Trophoblast cell (in vitro differentiated cells and primary cell): ENCODE measurements at regions not wholly inside any gene's neighbourhood (a gene's known extent, or its start where the extent isn't known, plus 50 kb on each side); places are given as distances from the start of the nearest gene placed in this dataset.

ENCODE experiments used
- DNase-seq, 2 donors: peaks; one replicate each; pipeline ENCODE4 v3.0.0-alpha.2; 2016
- H2AFZ ChIP-seq: 2 replicates; pipeline ENCODE4 v1.6.1; 2013; ENCODE audit warnings: low read length, moderate library complexity, mild to moderate bottlenecking; ENCODE audit not compliant: insufficient read depth, poor library complexity
- H2AK5ac ChIP-seq: 2 replicates; pipeline ENCODE4 v1.6.1; 2013; ENCODE audit warnings: mild to moderate bottlenecking, low read length
- H2BK120ac ChIP-seq: 2 replicates; pipeline ENCODE4 v1.6.1; 2013; ENCODE audit warnings: low read length, mild to moderate bottlenecking, moderate library complexity; ENCODE audit not compliant: insufficient read depth, poor library complexity
- H2BK12ac ChIP-seq: 2 replicates; pipeline ENCODE4 v1.6.1; 2013; ENCODE audit warnings: mild to moderate bottlenecking, low read length, moderate library complexity
- H2BK5ac ChIP-seq: 2 replicates; pipeline ENCODE4 v1.6.1; 2013; ENCODE audit warnings: low read length, low read depth, moderate library complexity, mild to moderate bottlenecking; ENCODE audit not compliant: poor library complexity
- H3K14ac ChIP-seq: 2 replicates; pipeline ENCODE4 v1.6.1; 2013; ENCODE audit warnings: mild to moderate bottlenecking, low read length
- H3K18ac ChIP-seq: 2 replicates; pipeline ENCODE4 v1.6.1; 2013; ENCODE audit warnings: mild to moderate bottlenecking, low read length
- H3K23ac ChIP-seq: 2 replicates; pipeline ENCODE4 v1.6.1; 2013; ENCODE audit warnings: low read length
- H3K27ac ChIP-seq: 2 replicates; pipeline ENCODE4 v1.5.1; 2013; ENCODE audit warnings: low read depth, mild to moderate bottlenecking, inconsistent platforms, low read length, moderate library complexity
- H3K27me3 ChIP-seq: 2 replicates; pipeline ENCODE4 v1.6.1; 2013; ENCODE audit warnings: inconsistent platforms, mild to moderate bottlenecking, low read length, moderate library complexity; ENCODE audit not compliant: insufficient read depth
- H3K36me3 ChIP-seq, 2 experiments: 1 replicate in 1 of 2; 2 replicates in 1 of 2; pipeline ENCODE4 v1.6.1; 2013; ENCODE audit warnings: low read length in 2 of 2, mild to moderate bottlenecking in 2 of 2, moderate library complexity in 1 of 2; ENCODE audit not compliant: insufficient read depth in 2 of 2, control insufficient read depth in 1 of 2
- H3K4ac ChIP-seq: 2 replicates; pipeline ENCODE4 v1.6.1; 2013; ENCODE audit warnings: low read depth, mild to moderate bottlenecking, low read length, moderate library complexity
- H3K4me1 ChIP-seq, 2 experiments: 1 replicate in 1 of 2; 2 replicates in 1 of 2; pipeline ENCODE4 v1.6.1; 2013; ENCODE audit warnings: low read length in 2 of 2, mild to moderate bottlenecking in 2 of 2, moderate library complexity in 1 of 2; ENCODE audit not compliant: insufficient read depth in 2 of 2, control insufficient read depth in 1 of 2
- H3K4me2 ChIP-seq: 2 replicates; pipeline ENCODE4 v1.6.1; 2013; ENCODE audit warnings: inconsistent platforms, mild to moderate bottlenecking, low read length, moderate library complexity
- H3K4me3 ChIP-seq: 2 replicates; pipeline ENCODE4 v1.5.1; 2013; ENCODE audit warnings: mild to moderate bottlenecking, low read depth, low read length, inconsistent platforms
- H3K79me1 ChIP-seq: one replicate; pipeline ENCODE4 v1.6.1; 2013; ENCODE audit warnings: low read length
- H3K79me2 ChIP-seq: 2 replicates; pipeline ENCODE4 v1.6.1; 2013; ENCODE audit warnings: low read length, mild to moderate bottlenecking; ENCODE audit not compliant: control insufficient read depth, insufficient read depth, poor library complexity
- H3K9ac ChIP-seq: 2 replicates; pipeline ENCODE4 v1.6.1; 2013; ENCODE audit warnings: mild to moderate bottlenecking, low read length
- H3K9me3 ChIP-seq: 2 replicates; pipeline ENCODE4 v1.6.1; 2013; ENCODE audit warnings: low read depth, mild to moderate bottlenecking, control low read depth, inconsistent platforms, low read length; ENCODE audit not compliant: insufficient read depth
- H4K12ac ChIP-seq: 2 replicates; pipeline ENCODE4 v1.6.1; 2013; ENCODE audit warnings: low read depth, mild to moderate bottlenecking, low read length, moderate library complexity
- H4K8ac ChIP-seq: 2 replicates; pipeline ENCODE4 v1.6.1; 2013; ENCODE audit warnings: low read depth, mild to moderate bottlenecking, low read length, moderate library complexity
- H4K91ac ChIP-seq: one replicate; pipeline ENCODE4 v1.6.1; 2013; ENCODE audit warnings: low read depth, mild to moderate bottlenecking, low read length, moderate library complexity
- WGBS: extraction: QIAGEN DNeasy Blood & Tissue Kit; methylation state at CpG from one replicate; pipeline ENCODE4 v1.1.7; 2013; ENCODE audit warnings: missing lambda C conversion rate; ENCODE audit not compliant: insufficient read length, insufficient coverage; ENCODE audit errors: extremely low coverage; 5-methylcytosine and 5-hydroxymethylcytosine counted together

DNA sequence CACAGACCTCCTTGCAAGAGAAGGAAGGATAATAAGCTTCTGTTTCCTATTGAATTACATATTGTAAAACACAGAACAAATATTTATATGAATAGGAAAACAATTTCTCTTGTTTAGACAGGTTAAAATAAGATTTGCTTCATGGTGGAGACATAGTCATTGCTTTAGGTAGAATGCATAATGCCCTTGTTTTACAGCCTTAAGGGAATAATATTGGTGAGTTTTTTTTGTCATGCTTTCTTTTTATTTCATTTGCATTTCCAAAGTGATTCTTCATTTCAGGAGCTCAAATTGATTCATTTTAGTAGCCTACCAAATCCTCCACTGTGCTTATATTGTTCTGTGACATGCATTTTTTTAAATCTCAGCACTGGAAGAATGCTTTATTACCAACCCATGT lies 690.7 kb downstream of the OLFM4 start:
- H3K18ac ChIP-seq = no peak overlapping the region
- H3K79me1 ChIP-seq = no peaks in the 10 kb centered on the region
- H2BK5ac ChIP-seq = no peak overlapping the region
- no peak overlapping the region for H3K4me2 ChIP-seq
- no peak for DNase-seq
- H2AFZ ChIP-seq = no peak overlapping the region
- H3K27ac ChIP-seq = no peak overlapping the region
- H3K79me2 ChIP-seq = no peaks in the 10 kb centered on the region
- no peak overlapping the region for H4K91ac ChIP-seq
- H3K4ac ChIP-seq = no peak overlapping the region
- H3K4me3 ChIP-seq = no peak overlapping the region
- H3K4me1 ChIP-seq = no peaks in the 10 kb centered on the region
- H3K9ac ChIP-seq = no peak overlapping the region
- H2BK120ac ChIP-seq = no peak overlapping the region
- no peak overlapping the region for H3K14ac ChIP-seq
- H4K12ac ChIP-seq = no peak overlapping the region
- H3K27me3 ChIP-seq = no peaks in the 10 kb centered on the region
- H3K23ac ChIP-seq = no peak overlapping the region
- H3K36me3 ChIP-seq = no peaks in the 10 kb centered on the region
- no peaks in the 10 kb centered on the region for H3K9me3 ChIP-seq
- no peak overlapping the region for H2BK12ac ChIP-seq
- H2AK5ac ChIP-seq = no peak overlapping the region
- H4K8ac ChIP-seq = no peak overlapping the region

DNA sequence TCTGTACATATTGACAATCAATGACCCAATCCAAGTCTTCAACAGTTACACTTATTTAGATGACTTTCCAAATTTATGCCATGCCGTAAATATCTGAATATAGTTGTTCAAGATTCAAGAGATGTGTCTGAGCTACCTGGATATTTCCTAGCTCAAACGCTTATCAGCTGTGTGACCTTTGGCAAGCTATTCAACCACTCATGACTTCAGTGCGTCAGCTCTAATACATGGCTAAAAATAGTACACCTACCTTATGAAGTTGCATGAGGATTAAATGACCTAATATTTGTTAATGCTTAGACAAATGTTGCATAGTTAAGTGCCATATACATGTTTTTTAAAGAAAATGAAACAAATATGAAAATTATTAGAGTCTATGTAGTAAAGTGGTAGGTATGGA lies 704.1 kb downstream of the OLFM4 start:
- no peak overlapping the region for H2BK120ac ChIP-seq
- H3K23ac ChIP-seq = no peak overlapping the region
- H3K27me3 ChIP-seq = no peaks in the 10 kb centered on the region
- H3K79me2 ChIP-seq = no peaks in the 10 kb centered on the region
- H4K8ac ChIP-seq = no peak overlapping the region
- H3K4ac ChIP-seq = no peak overlapping the region
- no peak overlapping the region for H3K4me3 ChIP-seq
- H3K9me3 ChIP-seq = no peaks in the 10 kb centered on the region
- no peak overlapping the region for H3K27ac ChIP-seq
- no peaks in the 10 kb centered on the region for H3K36me3 ChIP-seq
- H2BK5ac ChIP-seq = no peak overlapping the region
- no peak overlapping the region for H3K18ac ChIP-seq
- H2BK12ac ChIP-seq = no peak overlapping the region
- H3K14ac ChIP-seq = no peak overlapping the region
- no peak overlapping the region for H2AFZ ChIP-seq
- no peak overlapping the region for H2AK5ac ChIP-seq
- no peaks in the 10 kb centered on the region for H3K79me1 ChIP-seq
- no peak overlapping the region for H3K9ac ChIP-seq
- DNase-seq = peak in 1 of 2 donors; percentile 9
- no CpG with 5 or more reads among the region's 3 CpGs for WGBS
- no peak overlapping the region for H4K91ac ChIP-seq
- no peaks in the 10 kb centered on the region for H3K4me1 ChIP-seq
- no peak overlapping the region for H4K12ac ChIP-seq
- no peak overlapping the region for H3K4me2 ChIP-seq

DNA sequence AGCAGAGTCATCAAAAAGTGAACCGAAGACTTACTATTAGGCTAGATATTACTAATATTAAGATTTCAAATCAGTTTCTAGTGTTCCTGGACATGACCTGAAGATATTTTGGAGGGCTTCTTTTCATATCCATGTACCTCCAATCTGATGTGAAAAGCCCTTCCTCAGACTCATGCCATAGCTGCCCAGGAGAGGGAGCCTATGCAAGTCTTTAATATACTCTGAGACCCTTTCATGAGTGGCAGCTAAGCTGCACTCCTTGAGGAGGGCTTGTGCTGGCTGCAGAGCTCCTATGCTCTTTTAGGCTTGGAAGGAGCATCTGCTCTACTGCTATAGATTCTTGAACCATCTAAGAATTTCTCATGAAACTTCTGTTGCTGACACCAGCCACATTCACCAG lies 715.3 kb downstream of the OLFM4 start:
- Histone ChIP-seq H2BK5ac (no peak overlapping the region), H3K27me3 (no peaks in the 10 kb centered on the region), H3K4ac (no peak overlapping the region), H3K4me1 (no peaks in the 10 kb centered on the region), H4K12ac (no peak overlapping the region), H3K14ac (no peak overlapping the region), H3K27ac (no peak overlapping the region), H3K79me2 (no peaks in the 10 kb centered on the region), H3K4me2 (no peak overlapping the region), H4K8ac (no peak overlapping the region), H3K9me3 (no peaks in the 10 kb centered on the region), H2BK120ac (no peak overlapping the region), H2AK5ac (no peak overlapping the region), H3K18ac (no peak overlapping the region), H3K4me3 (no peak overlapping the region), H4K91ac (no peak overlapping the region), H2BK12ac (no peak overlapping the region), H3K36me3 (no peaks in the 10 kb centered on the region), H3K9ac (no peak overlapping the region), H3K23ac (no peak overlapping the region), H3K79me1 (no peaks in the 10 kb centered on the region), H2AFZ (no peak overlapping the region)
- no CpG with 5 or more reads among the region's 1 CpG for WGBS
- DNase-seq = no peak

DNA sequence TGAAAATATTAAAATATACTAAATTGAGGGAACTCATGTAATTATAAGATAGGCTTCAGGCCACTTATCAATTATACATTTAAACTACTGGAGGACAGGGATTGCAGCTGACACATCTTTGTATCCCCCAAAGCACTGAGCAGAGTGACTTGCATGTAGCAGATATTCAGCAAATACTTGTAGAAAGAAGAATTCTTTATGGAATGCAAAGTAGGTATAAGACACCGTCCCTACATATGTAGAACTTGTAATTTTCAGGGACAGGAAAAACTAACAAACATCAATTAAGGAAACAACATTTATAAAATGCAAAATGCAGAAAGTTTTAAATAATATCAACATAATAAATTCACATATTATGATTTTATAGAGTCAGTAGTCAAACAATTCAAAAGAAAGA lies 719.2 kb downstream of the OLFM4 start:
- no peak overlapping the region for H3K9ac ChIP-seq
- no peak overlapping the region for H3K23ac ChIP-seq
- no peak overlapping the region for H3K4ac ChIP-seq
- H3K4me1 ChIP-seq = no peaks in the 10 kb centered on the region
- H4K12ac ChIP-seq = no peak overlapping the region
- H2AK5ac ChIP-seq = no peak overlapping the region
- no CpG with 5 or more reads among the region's 1 CpG for WGBS
- no peaks in the 10 kb centered on the region for H3K36me3 ChIP-seq
- H3K18ac ChIP-seq = no peak overlapping the region
- no peak for DNase-seq
- H3K79me2 ChIP-seq = no peaks in the 10 kb centered on the region
- H4K8ac ChIP-seq = no peak overlapping the region
- no peak overlapping the region for H4K91ac ChIP-seq
- no peak overlapping the region for H2AFZ ChIP-seq
- no peak overlapping the region for H3K27ac ChIP-seq
- H3K79me1 ChIP-seq = no peaks in the 10 kb centered on the region
- H3K27me3 ChIP-seq = no peaks in the 10 kb centered on the region
- H2BK120ac ChIP-seq = no peak overlapping the region
- H3K14ac ChIP-seq = no peak overlapping the region
- H3K9me3 ChIP-seq = no peaks in the 10 kb centered on the region
- no peak overlapping the region for H3K4me3 ChIP-seq
- no peak overlapping the region for H3K4me2 ChIP-seq
- H2BK12ac ChIP-seq = no peak overlapping the region
- no peak overlapping the region for H2BK5ac ChIP-seq

DNA sequence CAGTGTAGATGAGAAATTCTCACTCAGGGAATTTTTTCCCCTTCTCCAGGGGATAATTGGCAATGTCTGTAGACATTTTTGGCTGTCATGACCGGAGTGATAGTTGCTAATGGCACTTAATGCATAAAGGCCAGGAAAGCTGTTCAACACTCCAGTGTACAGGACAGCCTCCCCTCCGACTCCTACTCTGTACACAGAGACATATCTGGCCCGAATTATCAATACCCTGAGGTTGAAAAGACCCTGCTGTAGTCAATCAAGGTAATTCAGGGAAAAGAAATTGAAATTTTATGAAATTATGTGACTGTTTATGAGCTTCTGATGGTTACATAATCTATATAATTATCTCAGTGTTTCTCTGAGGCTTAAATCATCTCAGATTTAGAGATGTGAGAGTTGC lies 720.7 kb downstream of the OLFM4 start:
- Histone ChIP-seq H3K9me3 (no peaks in the 10 kb centered on the region), H3K18ac (no peak overlapping the region), H2BK120ac (no peak overlapping the region), H2BK12ac (no peak overlapping the region), H4K12ac (no peak overlapping the region), H3K4me3 (no peak overlapping the region), H2AK5ac (no peak overlapping the region), H2AFZ (no peak overlapping the region), H3K23ac (no peak overlapping the region), H3K4me2 (no peak overlapping the region), H3K27me3 (no peaks in the 10 kb centered on the region), H3K14ac (no peak overlapping the region), H3K79me2 (no peaks in the 10 kb centered on the region), H2BK5ac (no peak overlapping the region), H3K27ac (no peak overlapping the region), H3K9ac (no peak overlapping the region), H4K91ac (no peak overlapping the region), H3K4me1 (no peaks in the 10 kb centered on the region), H4K8ac (no peak overlapping the region), H3K36me3 (no peaks in the 10 kb centered on the region), H3K79me1 (no peaks in the 10 kb centered on the region), H3K4ac (no peak overlapping the region)
- no CpG with 5 or more reads among the region's 3 CpGs for WGBS
- no peak for DNase-seq
